DOHH2 (cell line): ENCODE measurements at regions not wholly inside any gene's neighbourhood (a gene's known extent, or its start where the extent isn't known, plus 50 kb on each side); places are given as distances from the start of the nearest gene placed in this dataset.

ENCODE experiments used
- H3F3A ChIP-seq: fragments of 200-600 bp; sonication (generic), shearing (Covaris generic); 2 replicates; pipeline ENCODE4 v1.6.0; 2016; ENCODE audit warnings: antibody characterized with exemption, mild to moderate bottlenecking; ENCODE audit not compliant: control insufficient read depth, insufficient read depth
- H3K27ac ChIP-seq: fragments of 200-600 bp; sonication (generic); 2 replicates; pipeline ENCODE4 v1.5.1; 2014; ENCODE audit warnings: low read depth, mild to moderate bottlenecking, low read length, moderate library complexity
- H3K27me3 ChIP-seq: fragments of 200-600 bp; sonication (generic); 2 replicates; pipeline ENCODE4 v1.6.1; 2014; ENCODE audit warnings: mild to moderate bottlenecking, low read length, mixed read lengths; ENCODE audit not compliant: control insufficient read depth
- H3K36me3 ChIP-seq: fragments of 200-600 bp; sonication (generic); 2 replicates; pipeline ENCODE4 v1.6.1; 2014; ENCODE audit warnings: mild to moderate bottlenecking, low read length, moderate library complexity, mixed read lengths; ENCODE audit not compliant: control insufficient read depth
- H3K4me1 ChIP-seq: fragments of 200-600 bp; sonication (generic); 2 replicates; pipeline ENCODE4 v1.6.1; 2014; ENCODE audit warnings: mild to moderate bottlenecking, low read length, mixed read lengths; ENCODE audit not compliant: control insufficient read depth
- H3K4me2 ChIP-seq: fragments of 200-600 bp; sonication (generic); 2 replicates; pipeline ENCODE4 v1.6.0; 2014; ENCODE audit warnings: mild to moderate bottlenecking, low read length, moderate library complexity
- H3K4me3 ChIP-seq: fragments of 200-600 bp; sonication (generic); 2 replicates; pipeline ENCODE4 v1.5.1; 2014; ENCODE audit warnings: mild to moderate bottlenecking, low read length, mixed read lengths
- H3K79me2 ChIP-seq: fragments of 200-600 bp; sonication (generic); 2 replicates; pipeline ENCODE4 v1.6.1; 2014; ENCODE audit warnings: mild to moderate bottlenecking, low read length, mixed read lengths; ENCODE audit not compliant: control insufficient read depth
- H3K9me2 ChIP-seq: fragments of 200-600 bp; sonication (generic); replicated peaks from 2 replicates; pipeline ENCODE4 v1.6.1; 2014; ENCODE audit warnings: mild to moderate bottlenecking, low read length, mixed read lengths; ENCODE audit not compliant: control insufficient read depth
- H3K9me3 ChIP-seq: fragments of 200-600 bp; sonication (generic); 2 replicates; pipeline ENCODE4 v1.6.1; 2014; ENCODE audit warnings: antibody characterized with exemption, low read length, mixed read lengths; ENCODE audit not compliant: control insufficient read depth, insufficient read depth
- H4K20me1 ChIP-seq: fragments of 200-600 bp; sonication (generic); 2 replicates; pipeline ENCODE4 v1.6.0; 2014; ENCODE audit warnings: low read depth, mild to moderate bottlenecking, antibody characterized with exemption, low read length, moderate library complexity; ENCODE audit not compliant: control insufficient read depth, insufficient read depth
- CTCF ChIP-seq: fragments of 200-600 bp; sonication (generic); IDR thresholded peaks from one replicate; pipeline ENCODE4 v1.5.1; 2014; ENCODE audit warnings: antibody characterized with exemption, mild to moderate bottlenecking, low read depth, low read length; ENCODE audit not compliant: poor library complexity, severe bottlenecking
- EZH2phosphoT487 ChIP-seq: fragments of 200-600 bp; sonication (generic); IDR thresholded peaks from 2 replicates; pipeline ENCODE4 v1.6.1; 2017; ENCODE audit warnings: borderline replicate concordance, mild to moderate bottlenecking, antibody characterized with exemption, low read length, moderate library complexity, mixed read lengths

- no peaks in the 10 kb centered on the region for H3F3A ChIP-seq
- H3K9me2 ChIP-seq: no peaks in the 10 kb centered on the region
- no peak overlapping the region for H3K4me2 ChIP-seq
- H3K79me2 ChIP-seq: no peaks in the 10 kb centered on the region
- H3K4me3 ChIP-seq: no peak overlapping the region
- no peaks in the 10 kb centered on the region for H3K27me3 ChIP-seq
- TF ChIP-seq CTCF (no peak), EZH2phosphoT487 (no peak)
- H3K36me3 ChIP-seq: no peaks in the 10 kb centered on the region
- H3K9me3 ChIP-seq: no peaks in the 10 kb centered on the region
- H3K27ac ChIP-seq: no peak overlapping the region
- H3K4me1 ChIP-seq: no peaks in the 10 kb centered on the region
- H4K20me1 ChIP-seq: no peaks in the 10 kb centered on the region
Measured at GRCh38 chr4:92120810-92121498, 182.8 kb upstream of the GRID2 start.

GRCh38 chr4:92122911-92123310 lies 180.9 kb upstream of the GRID2 start:
- H3K36me3 ChIP-seq: no peaks in the 10 kb centered on the region
- no peaks in the 10 kb centered on the region for H4K20me1 ChIP-seq
- H3K4me2 ChIP-seq: no peak overlapping the region

GRCh38 chr4:92128676-92129075 lies 175.1 kb upstream of the GRID2 start:
- H3K27ac ChIP-seq: no peak overlapping the region
- H4K20me1 ChIP-seq: no peaks in the 10 kb centered on the region
- H3K4me2 ChIP-seq: no peak overlapping the region
- no peak overlapping the region for H3K4me3 ChIP-seq
- no peaks in the 10 kb centered on the region for H3K9me3 ChIP-seq
- no peaks in the 10 kb centered on the region for H3K4me1 ChIP-seq
- no peak for TF ChIP-seq CTCF
- TF ChIP-seq EZH2phosphoT487: no peak
- H3K36me3 ChIP-seq: no peaks in the 10 kb centered on the region
- H3K79me2 ChIP-seq: no peaks in the 10 kb centered on the region
- no peaks in the 10 kb centered on the region for H3K27me3 ChIP-seq
- H3K9me2 ChIP-seq: no peaks in the 10 kb centered on the region
- H3F3A ChIP-seq: no peaks in the 10 kb centered on the region

More at GRCh38 chr4:92122911-92123310, 180.9 kb upstream of the GRID2 start:
- no peak for TF ChIP-seq EZH2phosphoT487
- TF ChIP-seq CTCF: no peak
- Histone ChIP-seq H3K4me3 (no peak overlapping the region), H3K27me3 (no peaks in the 10 kb centered on the region), H3K9me3 (no peaks in the 10 kb centered on the region), H3F3A (no peaks in the 10 kb centered on the region), H3K27ac (no peak overlapping the region), H3K79me2 (no peaks in the 10 kb centered on the region), H3K9me2 (no peaks in the 10 kb centered on the region), H3K4me1 (no peaks in the 10 kb centered on the region)
